NT2/D1 (cell line): ENCODE measurements at regions not wholly inside any gene's neighbourhood (a gene's known extent, or its start where the extent isn't known, plus 50 kb on each side); places are given as distances from the start of the nearest gene placed in this dataset.

Source experiments
- DNase-seq: peaks from one replicate; pipeline ENCODE4 v3.0.0-alpha.2; 2011; ENCODE audit warnings: low read depth, low spot score
- H3K27me3 ChIP-seq: 2 replicates; pipeline ENCODE4 v1.6.0; 2011; ENCODE audit warnings: mild to moderate bottlenecking; ENCODE audit not compliant: insufficient read length, insufficient read depth
- H3K36me3 ChIP-seq: 2 replicates; pipeline ENCODE4 v1.6.1; 2011; ENCODE audit warnings: mild to moderate bottlenecking, low read length, mixed read lengths; ENCODE audit not compliant: insufficient read depth, insufficient read length
- H3K4me1 ChIP-seq: 2 replicates; pipeline ENCODE4 v1.5.1; 2011; ENCODE audit not compliant: insufficient read depth, insufficient read length
- H3K4me3 ChIP-seq: 2 replicates; pipeline ENCODE4 v1.5.1; 2011; ENCODE audit warnings: low read depth; ENCODE audit not compliant: insufficient read length
- H3K9ac ChIP-seq: 2 replicates; pipeline ENCODE4 v1.6.0; 2011; ENCODE audit warnings: low read depth; ENCODE audit not compliant: insufficient read length
- H3K9me3 ChIP-seq: 2 replicates; pipeline ENCODE4 v1.5.1; 2011; ENCODE audit warnings: mild to moderate bottlenecking, low read length; ENCODE audit not compliant: insufficient read depth
- SUZ12 ChIP-seq: IDR thresholded peaks from 2 replicates; pipeline ENCODE4 v1.6.1; 2011; ENCODE audit not compliant: insufficient read length, insufficient read depth; ENCODE audit errors: extremely low read depth
- YY1 ChIP-seq: IDR thresholded peaks from 2 replicates; pipeline ENCODE4 v1.6.1; 2011; ENCODE audit not compliant: insufficient read length, insufficient read depth
- ZNF274 ChIP-seq: IDR thresholded peaks from 2 replicates; pipeline ENCODE4 v1.6.1; 2011; ENCODE audit warnings: mild to moderate bottlenecking, low read depth, low read length

DNA sequence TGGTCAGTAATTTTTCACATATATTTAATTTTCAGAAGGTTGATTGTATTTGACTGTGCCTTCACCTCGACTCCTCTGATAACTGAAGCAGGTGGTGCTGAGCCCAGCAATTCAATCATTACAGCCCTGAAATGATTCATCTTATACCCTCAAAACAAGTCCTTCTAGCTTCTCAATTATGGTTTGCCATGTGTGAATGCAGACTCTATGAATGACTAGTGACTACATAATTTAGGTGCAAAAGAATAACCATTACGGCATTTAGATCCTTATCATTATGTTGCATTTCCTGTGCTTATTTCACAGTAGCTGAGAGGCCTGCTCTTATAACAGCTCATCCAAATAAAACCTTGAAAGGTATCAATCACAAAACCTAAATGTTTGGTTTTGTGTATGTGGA is 54.0 kb upstream of the COL11A1 start:
- Histone ChIP-seq H3K9me3 (no peaks in the 10 kb centered on the region), H3K4me1 (no peaks in the 10 kb centered on the region), H3K4me3 (no peak overlapping the region), H3K9ac (no peak overlapping the region), H3K27me3 (no peaks in the 10 kb centered on the region), H3K36me3 (no peaks in the 10 kb centered on the region)
- no peak for DNase-seq
- TF ChIP-seq ZNF274 (no peak), YY1 (no peak), SUZ12 (no peak)

DNA sequence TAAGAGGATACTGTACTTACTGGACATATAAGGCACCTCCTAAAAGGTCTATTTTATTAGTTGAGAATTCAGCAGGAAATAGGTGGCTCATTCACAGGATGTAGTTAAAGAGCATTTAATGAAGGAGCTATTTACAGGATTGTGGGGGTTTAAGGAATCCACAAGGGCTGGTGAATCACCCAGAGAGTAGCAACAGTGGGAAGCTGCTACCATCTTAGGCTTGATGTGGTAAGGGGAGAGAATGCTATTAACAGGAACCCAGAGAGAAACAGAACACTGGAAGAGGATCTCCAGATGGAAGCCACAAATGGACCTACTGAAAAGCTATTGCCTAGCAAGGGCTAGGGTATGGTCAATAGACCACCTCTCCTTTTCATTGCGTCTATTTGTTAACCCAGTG is 52.0 kb upstream of the COL11A1 start:
- DNase-seq = no peak

More for the DNA sequence above, 52.0 kb upstream of the COL11A1 start:
- no peak overlapping the region for H3K9ac ChIP-seq
- H3K4me1 ChIP-seq = no peaks in the 10 kb centered on the region
- H3K27me3 ChIP-seq = no peaks in the 10 kb centered on the region
- no peaks in the 10 kb centered on the region for H3K9me3 ChIP-seq
- H3K36me3 ChIP-seq = no peaks in the 10 kb centered on the region
- TF ChIP-seq SUZ12 (no peak), YY1 (no peak)
- no peak overlapping the region for H3K4me3 ChIP-seq
